Endothelial cell of umbilical vein (primary cell): ENCODE measurements at regions not wholly inside any gene's neighbourhood (a gene's known extent, or its start where the extent isn't known, plus 50 kb on each side); places are given as distances from the start of the nearest gene placed in this dataset.

ENCODE experiments used
- BruUV-seq: library from RNA; stranded (reverse); fragments of 400-500 nt; replicated peaks from 2 replicates; lab custom pipeline; 2021; lab: Mats Ljungman, UMichigan
- CTCF ChIA-PET: fragments of 300-600, 350-600 bp; sonication (Branson Sonifier 250); formaldehyde crosslinking; loops from one replicate; lab custom pipeline; 2021; ENCODE audit warnings: antibody characterized with exemption, inconsistent platforms; lab: Charles Lee
- POLR2A ChIA-PET: fragments of 300-600, 350-600 bp; sonication (Branson Sonifier 250); formaldehyde crosslinking; loops from one replicate; lab custom pipeline; 2021; ENCODE audit warnings: antibody characterized with exemption, inconsistent platforms; lab: Charles Lee
- DNase-seq: peaks from one replicate; pipeline ENCODE4 v3.0.0-alpha.2; 2011; ENCODE audit warnings: low read depth, low spot score
- FAIRE-seq: peaks from 2 replicates; lab custom pipeline; 2011; peaks lifted over from hg19 to GRCh38; lab: Jason Lieb, UNC
- H2AFZ ChIP-seq: 2 replicates; pipeline ENCODE4 v1.6.0; 2012; ENCODE audit warnings: low read depth, low read length, control low read depth, inconsistent platforms
- H3K27ac ChIP-seq: 2 replicates; pipeline ENCODE4 v1.5.1; 2011; ENCODE audit warnings: low read depth, mild to moderate bottlenecking, control low read depth, low read length, moderate library complexity; ENCODE audit not compliant: insufficient read depth
- H3K27me3 ChIP-seq, 2 experiments: 2 replicates each; pipeline versions ENCODE4 v1.6.0 to v1.6.1; 2011; ENCODE audit warnings: low read length in 2 of 2, mixed read lengths in 1 of 2; ENCODE audit not compliant: control insufficient read depth in 2 of 2, insufficient read depth in 2 of 2
- H3K36me3 ChIP-seq, 2 experiments: 2 replicates in 1 of 2; 3 replicates in 1 of 2; pipeline ENCODE4 v1.5.1; 2011; ENCODE audit warnings: low read length in 2 of 2, mild to moderate bottlenecking in 1 of 2, moderate library complexity in 1 of 2; ENCODE audit not compliant: control insufficient read depth in 2 of 2, insufficient read depth in 2 of 2; ENCODE audit errors: extremely low read depth in 1 of 2
- H3K4me1 ChIP-seq: 3 replicates; pipeline ENCODE4 v1.5.1; 2011; ENCODE audit warnings: mild to moderate bottlenecking, low read length; ENCODE audit not compliant: control insufficient read depth, insufficient read depth; ENCODE audit errors: extremely low read depth
- H3K4me2 ChIP-seq: 2 replicates; pipeline ENCODE4 v1.6.1; 2011; ENCODE audit warnings: low read length, control low read depth, mixed read lengths; ENCODE audit not compliant: insufficient read depth
- H3K4me3 ChIP-seq, 3 experiments: fragments of 200-600 bp in 1 of 3; sonication (generic), shearing (Covaris generic) in 1 of 3; replicated peaks in 1 of 3; 2 replicates each; pipeline ENCODE4 v1.5.1; 2011 to 2016; ENCODE audit warnings: control low read depth in 3 of 3, low read length in 3 of 3, mild to moderate bottlenecking in 2 of 3, inconsistent platforms in 1 of 3, low read depth in 1 of 3, moderate library complexity in 1 of 3; ENCODE audit not compliant: insufficient read depth in 1 of 3
- H3K79me2 ChIP-seq: 2 replicates; pipeline ENCODE4 v1.6.0; 2012; ENCODE audit warnings: low read length, inconsistent platforms; ENCODE audit not compliant: control insufficient read depth, insufficient read depth
- H3K9ac ChIP-seq: replicated peaks from 2 replicates; pipeline ENCODE3; 2011; ENCODE audit warnings: low read length, control low read depth; ENCODE audit not compliant: insufficient read depth; ENCODE audit errors: extremely low read depth
- H3K9me1 ChIP-seq: replicated peaks from 3 replicates; pipeline ENCODE4 v1.6.0; 2011; ENCODE audit warnings: mild to moderate bottlenecking, low read length; ENCODE audit not compliant: control insufficient read depth, insufficient read depth; ENCODE audit errors: extremely low read depth
- H3K9me3 ChIP-seq: replicated peaks from 2 replicates; pipeline ENCODE4 v1.5.1; 2012; ENCODE audit warnings: low read length, inconsistent platforms; ENCODE audit not compliant: control insufficient read depth, insufficient read depth
- H4K20me1 ChIP-seq: replicated peaks from 2 replicates; pipeline ENCODE3; 2011; ENCODE audit warnings: mild to moderate bottlenecking, low read length; ENCODE audit not compliant: control insufficient read depth, insufficient read depth; ENCODE audit errors: extremely low read depth
- CTCF ChIP-seq, 2 donors: IDR thresholded peaks; 1 replicate in 1 of 2; 2 replicates in 1 of 2; pipeline ENCODE4 v1.5.1; 2011; ENCODE audit warnings: low read length in 2 of 2, mild to moderate bottlenecking in 2 of 2, moderate library complexity in 2 of 2, control low read depth in 1 of 2, inconsistent platforms in 1 of 2, low read depth in 1 of 2; ENCODE audit not compliant: insufficient read depth in 1 of 2; ENCODE audit errors: extremely low read depth in 1 of 2
- EZH2 ChIP-seq: IDR thresholded peaks from 2 replicates; pipeline ENCODE4 v1.6.1; 2012; ENCODE audit warnings: borderline replicate concordance, low read depth, mild to moderate bottlenecking, moderate library complexity, low read length, inconsistent platforms; ENCODE audit not compliant: severe bottlenecking
- FOS ChIP-seq: IDR thresholded peaks from 2 replicates; pipeline ENCODE4 v1.6.1; 2011; ENCODE audit warnings: mild to moderate bottlenecking, low read length, moderate library complexity, borderline replicate concordance; ENCODE audit not compliant: insufficient read depth
- GATA2 ChIP-seq: IDR thresholded peaks from 2 replicates; pipeline ENCODE4 v1.7.0; 2011; ENCODE audit warnings: low read depth, mild to moderate bottlenecking, moderate library complexity, mixed read lengths, low read length; ENCODE audit not compliant: insufficient read length, insufficient read depth
- JUN ChIP-seq: IDR thresholded peaks from 2 replicates; pipeline ENCODE4 v1.6.1; 2011; ENCODE audit warnings: borderline replicate concordance, low read depth; ENCODE audit not compliant: insufficient read length, insufficient read depth
- MAX ChIP-seq: IDR thresholded peaks from 2 replicates; pipeline ENCODE4 v1.6.1; 2011; ENCODE audit not compliant: insufficient read depth, insufficient read length
- MYC ChIP-seq: IDR thresholded peaks from one replicate; pipeline ENCODE4 v1.6.1; 2011; ENCODE audit warnings: mild to moderate bottlenecking, low read depth, low read length
- POLR2A ChIP-seq: IDR thresholded peaks from 2 replicates; pipeline ENCODE4 v1.6.1; 2012; ENCODE audit warnings: low read depth, mild to moderate bottlenecking, control low read depth, low read length
- POLR2AphosphoS5 ChIP-seq: IDR thresholded peaks from 2 replicates; pipeline ENCODE4 v1.6.1; 2012; ENCODE audit warnings: low read depth, mild to moderate bottlenecking, control low read depth, low read length, moderate library complexity; ENCODE audit not compliant: insufficient read depth
- dilution Hi-C: fragments of 300-500 bp; cut with MboI; formaldehyde crosslinking; loops from one replicate; pipeline ENCODE4 v1.15.0; 2019; ENCODE audit warnings: low sequenced_read_pairs; ENCODE audit not compliant: extremely low pct_ligation_motif_present
- intact Hi-C: fragments of 100-400 bp; cut with micrococcal nuclease; formaldehyde crosslinking; loops from one replicate; pipeline ENCODE4 v1.10.0; 2022

DNA sequence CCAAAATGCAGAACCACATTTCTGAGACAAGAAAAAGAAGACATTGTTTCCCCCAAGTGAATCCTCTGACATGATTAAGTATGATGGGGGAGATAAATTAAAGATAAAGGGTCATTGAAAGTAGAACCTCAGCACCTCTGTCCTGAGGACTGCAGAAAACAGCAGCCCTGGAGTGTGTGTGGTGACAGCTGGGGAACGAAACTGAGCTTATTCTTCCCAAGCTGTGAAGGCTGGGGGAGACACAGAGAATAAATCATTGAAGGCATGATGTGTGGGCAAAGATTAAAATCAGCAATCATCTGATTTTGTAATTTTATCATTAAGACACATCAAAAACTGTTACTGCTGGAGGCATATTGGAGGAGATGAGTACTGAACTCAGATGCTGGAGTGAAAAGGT lies 67.5 kb upstream of the GPR6 start:
- POLR2A ChIA-PET = no interaction called here
- no peaks in the 10 kb centered on the region for H3K4me1 ChIP-seq
- H3K9me3 ChIP-seq = no peaks in the 10 kb centered on the region
- TF ChIP-seq CTCF (IDR thresholded peaks at IDR 0.05; ENCODE audit: extremely low read depth in 1 of 2, insufficient read depth in 1 of 2, low read depth in 1 of 2, low read length in 2 of 2) = no peak
- TF ChIP-seq EZH2 = no peak
- no peak for TF ChIP-seq MAX
- no peak for TF ChIP-seq MYC
- TF ChIP-seq POLR2AphosphoS5 = no peak
- no peak for TF ChIP-seq FOS
- no peak for TF ChIP-seq JUN
- TF ChIP-seq POLR2A = no peak
- TF ChIP-seq GATA2 = no peak
- no peak overlapping the region for H2AFZ ChIP-seq
- intact Hi-C loops = no loop called here
- no peak overlapping the region for H3K4me3 ChIP-seq
- H3K36me3 ChIP-seq = no peaks in the 10 kb centered on the region
- no peak overlapping the region for H3K9ac ChIP-seq
- dilution Hi-C loops = no loop called here
- peaks cover 4 to 9% of the 10 kb centered on the region in 2 experiments for H3K27me3 ChIP-seq
- H3K27ac ChIP-seq = no peak overlapping the region
- H3K9me1 ChIP-seq = no peaks in the 10 kb centered on the region
- H3K4me2 ChIP-seq = no peak overlapping the region
- FAIRE-seq (no peak), DNase-seq (no peak)
- CTCF ChIA-PET = no interaction called here
- BruUV-seq = no TSS peak
- no peaks in the 10 kb centered on the region for H3K79me2 ChIP-seq
- H4K20me1 ChIP-seq = no peaks in the 10 kb centered on the region
